Tibial artery (tissue), 4 donors: ENCODE measurements at regions not wholly inside any gene's neighbourhood (a gene's known extent, or its start where the extent isn't known, plus 50 kb on each side); places are given as distances from the start of the nearest gene placed in this dataset.

Experiments used
- DNase-seq, 2 donors: peaks; one replicate each; pipeline ENCODE4 v3.0.0-alpha.2; 2019
- H3K27ac ChIP-seq, 2 donors: fragments of 200-600 bp; sonication (generic) in 1 of 2; 1 replicate in 1 of 2; 2 replicates in 1 of 2; pipeline ENCODE4 v1.5.1; 2018 to 2019; ENCODE audit warnings: mild to moderate bottlenecking in 1 of 2
- H3K27me3 ChIP-seq, 2 donors: fragments of 200-600 bp; sonication (generic) in 1 of 2; one replicate each; pipeline versions ENCODE4 v1.5.1 to v1.6.0; 2016 to 2019
- H3K36me3 ChIP-seq, 3 donors: fragments of 200-600 bp; sonication (generic) in 2 of 3; one replicate each; pipeline ENCODE4 v1.5.1; 2016 to 2019; ENCODE audit warnings: mild to moderate bottlenecking in 2 of 3
- H3K4me1 ChIP-seq, 4 donors: fragments of 200-600 bp; sonication (generic) in 2 of 4; 1 replicate in 3 of 4; 2 replicates in 1 of 4; pipeline ENCODE4 v1.5.1; 2016 to 2019
- H3K4me3 ChIP-seq, 2 donors: fragments of 200-600 bp; sonication (generic) in 1 of 2; 1 replicate in 1 of 2; 2 replicates in 1 of 2; pipeline ENCODE4 v1.5.1; 2018 to 2019; ENCODE audit warnings: mild to moderate bottlenecking in 2 of 2
- H3K9me3 ChIP-seq, 3 donors: fragments of 200-600 bp; sonication (generic) in 1 of 3; one replicate each; pipeline ENCODE4 v1.5.1; 2016 to 2019
- intact Hi-C: fragments of 100-400 bp; cut with DNase I; formaldehyde crosslinking; loops from one replicate; pipeline ENCODE4 v1.15.0; 2023; ENCODE audit warnings: low total_unique reads
- TF ChIP-seq, protein P1 (sequence below), 2 experiments: fragments of 200-600 bp in 1 of 2; fragments of 450-650 bp in 1 of 2; IDR thresholded peaks; one replicate each; pipeline ENCODE4 v1.5.1; 2017 to 2019; ENCODE audit warnings: antibody characterized with exemption in 2 of 2, mild to moderate bottlenecking in 1 of 2, moderate library complexity in 1 of 2

DNA sequence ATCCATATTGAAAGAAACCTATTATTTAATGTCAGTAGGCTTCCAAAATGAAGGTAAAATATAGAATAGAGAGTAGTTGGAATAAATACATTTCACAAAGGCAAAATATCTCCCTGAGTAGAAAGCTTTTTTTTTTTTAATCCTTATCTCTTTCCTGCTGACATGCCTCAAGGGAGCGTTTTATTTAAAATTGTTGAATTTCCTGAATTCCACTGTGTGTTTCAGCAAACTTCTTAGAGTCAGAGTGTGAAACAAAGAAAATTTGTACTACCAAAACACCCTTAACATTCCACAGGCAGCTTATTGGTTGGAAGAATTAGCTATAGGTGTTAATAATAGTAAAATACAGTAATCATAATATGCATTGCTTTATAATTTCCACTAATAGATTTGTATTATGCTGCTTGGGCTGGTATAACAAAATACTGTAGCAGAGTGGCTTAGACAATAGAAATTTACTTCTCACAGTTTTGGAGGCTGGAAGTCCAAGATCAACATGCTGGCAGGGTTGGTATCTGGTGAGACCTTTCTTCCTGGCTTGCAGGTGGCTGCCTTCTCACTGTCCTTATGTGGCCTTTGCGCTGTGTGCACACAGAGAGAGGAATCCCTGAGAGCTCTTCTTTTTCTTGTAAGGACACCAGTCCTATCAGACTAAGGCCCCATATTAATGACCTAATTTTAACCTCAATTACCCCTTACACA is 468.4 kb upstream of the C1orf87 start:
- DNase-seq = no peak
- Histone ChIP-seq H3K4me1 (peaks cover 0 to 11% (median 0%) of the 10 kb centered on the region in 4 donors), H3K27ac (no peak overlapping the region), H3K27me3 (no peaks in the 10 kb centered on the region), H3K9me3 (peaks cover 0 to 4% (median 0%) of the 10 kb centered on the region in 3 donors), H3K36me3 (no peaks in the 10 kb centered on the region), H3K4me3 (no peak overlapping the region)
- intact Hi-C loops = no loop called here
- TF ChIP-seq, protein P1, sequence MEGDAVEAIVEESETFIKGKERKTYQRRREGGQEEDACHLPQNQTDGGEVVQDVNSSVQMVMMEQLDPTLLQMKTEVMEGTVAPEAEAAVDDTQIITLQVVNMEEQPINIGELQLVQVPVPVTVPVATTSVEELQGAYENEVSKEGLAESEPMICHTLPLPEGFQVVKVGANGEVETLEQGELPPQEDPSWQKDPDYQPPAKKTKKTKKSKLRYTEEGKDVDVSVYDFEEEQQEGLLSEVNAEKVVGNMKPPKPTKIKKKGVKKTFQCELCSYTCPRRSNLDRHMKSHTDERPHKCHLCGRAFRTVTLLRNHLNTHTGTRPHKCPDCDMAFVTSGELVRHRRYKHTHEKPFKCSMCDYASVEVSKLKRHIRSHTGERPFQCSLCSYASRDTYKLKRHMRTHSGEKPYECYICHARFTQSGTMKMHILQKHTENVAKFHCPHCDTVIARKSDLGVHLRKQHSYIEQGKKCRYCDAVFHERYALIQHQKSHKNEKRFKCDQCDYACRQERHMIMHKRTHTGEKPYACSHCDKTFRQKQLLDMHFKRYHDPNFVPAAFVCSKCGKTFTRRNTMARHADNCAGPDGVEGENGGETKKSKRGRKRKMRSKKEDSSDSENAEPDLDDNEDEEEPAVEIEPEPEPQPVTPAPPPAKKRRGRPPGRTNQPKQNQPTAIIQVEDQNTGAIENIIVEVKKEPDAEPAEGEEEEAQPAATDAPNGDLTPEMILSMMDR (IDR thresholded peaks at IDR 0.05) = no peak

DNA sequence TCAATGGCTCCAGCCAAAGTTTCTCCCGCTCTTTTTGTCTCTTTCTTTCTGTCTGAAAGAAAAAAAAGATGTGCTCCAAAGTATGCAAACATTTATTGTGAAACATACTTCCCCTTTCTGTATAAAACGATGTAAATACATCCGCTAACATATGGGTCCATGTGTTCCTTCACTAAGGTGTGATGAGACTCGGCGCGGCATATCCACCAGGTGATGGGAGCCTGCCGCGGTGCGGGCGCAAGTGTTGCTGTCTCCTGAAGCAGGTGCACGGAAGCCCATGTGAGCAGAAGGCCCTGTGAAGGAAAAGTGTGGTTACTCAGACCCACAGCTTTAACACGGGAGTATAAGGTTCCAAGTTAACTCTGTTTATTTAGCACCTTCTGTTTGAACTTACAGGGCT is 466.6 kb upstream of the C1orf87 start:
- TF ChIP-seq, protein P1 (IDR thresholded peaks at IDR 0.05) = no peak
- intact Hi-C loops = no loop called here
- peaks cover 0 to 11% (median 0%) of the 10 kb centered on the region in 4 donors for H3K4me1 ChIP-seq

DNA sequence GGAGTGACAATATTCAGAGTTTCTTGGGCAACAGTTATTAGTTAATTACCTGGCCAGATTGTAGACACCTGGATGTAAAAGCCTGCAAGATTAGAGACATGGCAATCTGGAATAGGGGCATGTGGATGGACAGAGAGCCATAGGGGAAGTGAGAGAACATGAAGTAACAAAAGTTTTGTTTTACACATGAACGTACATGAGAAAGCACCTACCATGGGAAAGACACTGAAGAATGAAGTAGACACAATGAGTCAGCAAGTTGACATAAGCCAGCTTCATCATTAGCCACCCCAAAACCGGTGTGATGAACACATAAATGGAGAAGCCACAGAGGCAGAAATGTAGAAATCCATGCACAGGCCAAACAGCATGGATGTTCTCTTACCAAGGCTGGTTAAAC is 462.1 kb upstream of the C1orf87 start:
- H3K27ac ChIP-seq = no peak overlapping the region
- TF ChIP-seq, protein P1 (IDR thresholded peaks at IDR 0.05) = no peak
- H3K27me3 ChIP-seq = no peaks in the 10 kb centered on the region
- peaks cover 0 to 4% (median 0%) of the 10 kb centered on the region in 3 donors for H3K9me3 ChIP-seq
- no peak overlapping the region for H3K4me3 ChIP-seq
- H3K4me1 ChIP-seq = no peaks in the 10 kb centered on the region
- intact Hi-C loops = no loop called here
- no peaks in the 10 kb centered on the region for H3K36me3 ChIP-seq
- no peak for DNase-seq

More for the DNA sequence above, 466.6 kb upstream of the C1orf87 start:
- H3K9me3 ChIP-seq = peaks cover 0 to 4% (median 0%) of the 10 kb centered on the region in 3 donors
- H3K27me3 ChIP-seq = no peaks in the 10 kb centered on the region
- no peak for DNase-seq
- no peak overlapping the region for H3K27ac ChIP-seq
- H3K4me3 ChIP-seq = no peak overlapping the region
- no peaks in the 10 kb centered on the region for H3K36me3 ChIP-seq

DNA sequence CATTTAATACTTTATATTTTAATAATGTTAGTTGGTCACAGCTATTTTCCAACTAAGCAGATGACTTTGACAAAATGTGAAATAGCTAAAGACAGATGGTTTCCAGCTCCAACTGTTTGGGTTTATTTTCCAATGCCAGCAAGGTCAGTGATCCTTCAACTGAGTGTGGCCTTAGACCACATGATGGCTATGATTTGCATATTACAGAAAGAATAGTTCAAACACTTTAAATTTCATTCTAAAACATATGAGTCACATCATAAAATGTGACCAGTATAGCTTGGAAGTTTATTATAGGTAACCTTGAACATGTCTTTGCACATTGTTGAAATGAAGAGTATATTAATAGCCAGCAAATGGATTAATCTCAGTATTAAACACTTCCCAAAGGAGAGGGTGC is 454.0 kb upstream of the C1orf87 start:
- no peak for DNase-seq
- Histone ChIP-seq H3K9me3 (no peaks in the 10 kb centered on the region), H3K4me3 (no peak overlapping the region), H3K27ac (no peak overlapping the region), H3K36me3 (no peaks in the 10 kb centered on the region), H3K27me3 (no peaks in the 10 kb centered on the region), H3K4me1 (no peaks in the 10 kb centered on the region)
- TF ChIP-seq, protein P1 (IDR thresholded peaks at IDR 0.05) = no peak
- intact Hi-C loops = no loop called here

DNA sequence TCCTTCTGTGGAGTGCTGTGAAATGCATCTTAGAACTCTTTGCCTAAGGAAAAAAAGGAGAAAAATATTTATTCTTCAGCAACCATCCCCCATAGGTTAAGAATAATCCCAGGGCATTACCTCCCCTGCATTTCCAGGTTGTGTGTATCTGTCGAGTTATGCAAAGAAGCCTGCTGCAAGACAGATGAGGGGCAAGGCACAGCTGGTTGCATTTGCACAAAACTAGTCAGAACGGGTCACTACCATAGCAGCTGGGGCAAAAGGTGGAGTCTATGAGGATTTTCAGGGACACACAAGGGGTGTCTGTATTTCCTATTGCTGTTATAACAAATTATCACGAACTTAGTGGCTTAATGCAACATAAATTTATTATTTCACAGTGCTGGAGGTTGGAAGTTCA is 443.4 kb upstream of the C1orf87 start:
- Histone ChIP-seq H3K9me3 (no peaks in the 10 kb centered on the region), H3K4me1 (no peaks in the 10 kb centered on the region)
- TF ChIP-seq, protein P1 (IDR thresholded peaks at IDR 0.05) = no peak

More for the DNA sequence above, 443.4 kb upstream of the C1orf87 start:
- DNase-seq = no peak
- Histone ChIP-seq H3K27me3 (no peaks in the 10 kb centered on the region), H3K4me3 (no peak overlapping the region), H3K27ac (no peak overlapping the region), H3K36me3 (no peaks in the 10 kb centered on the region)
- intact Hi-C loops = no loop called here
